GM23248 (cell line): ENCODE measurements at regions not wholly inside any gene's neighbourhood (a gene's known extent, or its start where the extent isn't known, plus 50 kb on each side); places are given as distances from the start of the nearest gene placed in this dataset.
"Not testable (repeated sequence)": the region's sequence is repeated elsewhere in the genome, so short reads cannot be mapped to it uniquely, and the experiment has no call there.

Experiments used
- DNase-seq: peaks from one replicate; pipeline ENCODE4 v3.0.0-alpha.2; 2015
- H2AFZ ChIP-seq: fragments of 200-600 bp; sonication (generic); 2 replicates; pipeline ENCODE4 v1.6.1; 2016; ENCODE audit warnings: antibody characterized with exemption
- H3F3A ChIP-seq: fragments of 200-600 bp; sonication (generic); 2 replicates; pipeline ENCODE4 v1.6.1; 2016; ENCODE audit warnings: mild to moderate bottlenecking, antibody characterized with exemption, mixed run types; ENCODE audit not compliant: insufficient read depth
- H3K27ac ChIP-seq: fragments of 200-600 bp; sonication (generic); 2 replicates; pipeline ENCODE4 v1.5.1; 2016; ENCODE audit warnings: mild to moderate bottlenecking
- H3K27me3 ChIP-seq: fragments of 200-600 bp; sonication (generic); replicated peaks from 2 replicates; pipeline ENCODE4 v1.6.1; 2016; ENCODE audit warnings: mild to moderate bottlenecking; ENCODE audit not compliant: insufficient read depth
- H3K36me3 ChIP-seq: fragments of 200-600 bp; sonication (generic); 2 replicates; pipeline ENCODE4 v1.6.1; 2016; ENCODE audit warnings: low read depth, mild to moderate bottlenecking
- H3K4me1 ChIP-seq: fragments of 200-600 bp; sonication (generic); 2 replicates; pipeline ENCODE4 v1.6.1; 2016; ENCODE audit warnings: mild to moderate bottlenecking; ENCODE audit not compliant: insufficient read depth
- H3K4me2 ChIP-seq: fragments of 200-600 bp; sonication (generic); one replicate; pipeline ENCODE4 v1.6.1; 2016; ENCODE audit warnings: mild to moderate bottlenecking; ENCODE audit not compliant: unreplicated experiment
- H3K4me3 ChIP-seq: fragments of 200-600 bp; sonication (generic); 2 replicates; pipeline ENCODE4 v1.5.1; 2016; ENCODE audit warnings: mild to moderate bottlenecking
- H3K79me2 ChIP-seq: fragments of 200-600 bp; sonication (generic); 2 replicates; pipeline ENCODE4 v1.6.1; 2016; ENCODE audit warnings: mild to moderate bottlenecking; ENCODE audit not compliant: insufficient read depth
- H3K9ac ChIP-seq: fragments of 200-600 bp; sonication (generic); 2 replicates; pipeline ENCODE4 v1.6.1; 2016; ENCODE audit warnings: mild to moderate bottlenecking
- H3K9me2 ChIP-seq: fragments of 200-600 bp; sonication (generic); 2 replicates; pipeline ENCODE4 v1.6.1; 2016; ENCODE audit warnings: mixed run types, mild to moderate bottlenecking, moderate library complexity; ENCODE audit not compliant: insufficient read depth
- H3K9me3 ChIP-seq: fragments of 200-600 bp; sonication (generic); one replicate; pipeline ENCODE4 v1.6.1; 2017; ENCODE audit warnings: low read depth
- H4K20me1 ChIP-seq: fragments of 200-600 bp; sonication (generic); 2 replicates; pipeline ENCODE4 v1.6.0; 2016; ENCODE audit not compliant: insufficient read depth
- EZH2 ChIP-seq: fragments of 200-600 bp; sonication (generic); IDR thresholded peaks from 2 replicates; pipeline ENCODE4 v1.6.1; 2018; ENCODE audit warnings: antibody characterized with exemption, mild to moderate bottlenecking; ENCODE audit not compliant: insufficient read depth, poor library complexity, severe bottlenecking
- EZH2phosphoT487 ChIP-seq: fragments of 200-600 bp; sonication (generic); IDR thresholded peaks from 2 replicates; pipeline ENCODE4 v1.6.1; 2018; ENCODE audit warnings: antibody characterized with exemption, moderate library complexity, mild to moderate bottlenecking, low read depth; ENCODE audit not compliant: insufficient read depth
- WGBS, 2 experiments: methylation state at CpG; one replicate each; pipeline ENCODE4 v1.1.6; 2015 to 2017; ENCODE audit warnings: low lambda C conversion rate in 2 of 2, low coverage in 1 of 2; ENCODE audit errors: missing lambda C conversion rate in 2 of 2; 5-methylcytosine and 5-hydroxymethylcytosine counted together
- in situ Hi-C: fragments of 300-500 bp; cut with MboI; formaldehyde crosslinking; loops from 2 replicates; pipeline ENCODE4 v1.15.0; 2020

DNA sequence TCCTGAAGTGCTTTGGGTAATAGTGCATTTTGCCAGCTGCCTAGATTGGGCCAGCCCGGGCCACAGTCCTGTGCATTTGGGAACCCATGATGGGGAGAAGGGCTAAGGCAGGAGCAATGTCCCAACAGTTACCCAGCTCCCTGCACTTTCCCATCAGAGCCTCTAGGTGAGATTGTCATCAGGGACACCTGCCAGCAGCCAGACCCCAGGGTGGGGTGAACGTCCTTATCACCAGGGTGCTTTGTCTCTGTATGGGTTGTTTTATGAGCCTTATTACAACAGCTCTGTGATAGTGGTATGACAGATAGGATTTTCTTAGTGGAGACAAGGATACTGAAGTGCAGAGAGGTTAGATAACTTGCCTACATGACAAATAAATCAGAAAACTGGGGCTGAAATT lies 365.7 kb downstream of the OSTF1 start:
- Histone ChIP-seq H3K9me2 (no peaks in the 10 kb centered on the region), H3K4me2 (no peak overlapping the region), H3K27me3 (no peaks in the 10 kb centered on the region), H3K9me3 (no peaks in the 10 kb centered on the region), H4K20me1 (no peaks in the 10 kb centered on the region), H3F3A (no peaks in the 10 kb centered on the region), H2AFZ (no peak overlapping the region), H3K36me3 (no peaks in the 10 kb centered on the region), H3K4me3 (no peak overlapping the region), H3K4me1 (no peaks in the 10 kb centered on the region), H3K9ac (no peak overlapping the region), H3K79me2 (no peaks in the 10 kb centered on the region), H3K27ac (no peak overlapping the region)
- 32 to 35% methylated on average over 2 of the region's 2 CpGs for WGBS, 2 experiments
- TF ChIP-seq EZH2phosphoT487 (no peak), EZH2 (no peak)
- in situ Hi-C loops = no loop called here
- DNase-seq = no peak

- no peaks in the 10 kb centered on the region for H3K9me3 ChIP-seq
- DNase-seq = no peak
- H3F3A ChIP-seq = no peaks in the 10 kb centered on the region
- no peaks in the 10 kb centered on the region for H3K27me3 ChIP-seq
- H3K4me1 ChIP-seq = no peaks in the 10 kb centered on the region
- no peaks in the 10 kb centered on the region for H4K20me1 ChIP-seq
- WGBS, 2 experiments = 65 to 70% methylated on average over 2 of the region's 2 CpGs
- no peaks in the 10 kb centered on the region for H3K9me2 ChIP-seq
- no peak overlapping the region for H3K4me3 ChIP-seq
- no peak overlapping the region for H2AFZ ChIP-seq
- TF ChIP-seq EZH2 = no peak
- no peak for TF ChIP-seq EZH2phosphoT487
- H3K4me2 ChIP-seq = no peak overlapping the region
- no peak overlapping the region for H3K27ac ChIP-seq
- in situ Hi-C loops = no loop called here
- H3K36me3 ChIP-seq = no peaks in the 10 kb centered on the region
- no peaks in the 10 kb centered on the region for H3K79me2 ChIP-seq
- H3K9ac ChIP-seq = no peak overlapping the region
Observed at GRCh38 chr9:75454891-75455290, 366.6 kb downstream of the OSTF1 start.

GRCh38 chr9:75455444-75455921 lies 367.2 kb downstream of the OSTF1 start:
- H3K9me3 ChIP-seq = no peaks in the 10 kb centered on the region
- WGBS, 2 experiments = 0 to 4% methylated on average over 1 of the region's 1 CpG

GRCh38 chr9:75456698-75457097 lies 368.4 kb downstream of the OSTF1 start:
- H3K4me3 ChIP-seq = no peak overlapping the region
- H3K4me2 ChIP-seq = no peak overlapping the region
- in situ Hi-C loops = no loop called here
- H3K9me2 ChIP-seq = no peaks in the 10 kb centered on the region
- H3K36me3 ChIP-seq = no peaks in the 10 kb centered on the region
- no peaks in the 10 kb centered on the region for H3K79me2 ChIP-seq
- no peak for DNase-seq
- no peaks in the 10 kb centered on the region for H3K9me3 ChIP-seq
- no peak overlapping the region for H3K27ac ChIP-seq
- no peaks in the 10 kb centered on the region for H4K20me1 ChIP-seq
- no peak overlapping the region for H2AFZ ChIP-seq
- H3K9ac ChIP-seq = no peak overlapping the region
- H3K4me1 ChIP-seq = no peaks in the 10 kb centered on the region
- no peaks in the 10 kb centered on the region for H3K27me3 ChIP-seq
- TF ChIP-seq EZH2 (no peak), EZH2phosphoT487 (no peak)
- no peaks in the 10 kb centered on the region for H3F3A ChIP-seq

More at GRCh38 chr9:75455444-75455921, 367.2 kb downstream of the OSTF1 start:
- H3K9ac ChIP-seq = no peak overlapping the region
- H3K4me2 ChIP-seq = no peak overlapping the region
- H2AFZ ChIP-seq = no peak overlapping the region
- H3K4me3 ChIP-seq = no peak overlapping the region
- H3F3A ChIP-seq = no peaks in the 10 kb centered on the region
- in situ Hi-C loops = no loop called here
- H3K27ac ChIP-seq = no peak overlapping the region
- H3K27me3 ChIP-seq = no peaks in the 10 kb centered on the region
- H3K4me1 ChIP-seq = no peaks in the 10 kb centered on the region
- no peaks in the 10 kb centered on the region for H3K36me3 ChIP-seq
- no peaks in the 10 kb centered on the region for H4K20me1 ChIP-seq
- TF ChIP-seq EZH2phosphoT487 (no peak), EZH2 (no peak)
- H3K79me2 ChIP-seq = no peaks in the 10 kb centered on the region
- DNase-seq = peak; percentile 44
- H3K9me2 ChIP-seq = no peaks in the 10 kb centered on the region

DNA sequence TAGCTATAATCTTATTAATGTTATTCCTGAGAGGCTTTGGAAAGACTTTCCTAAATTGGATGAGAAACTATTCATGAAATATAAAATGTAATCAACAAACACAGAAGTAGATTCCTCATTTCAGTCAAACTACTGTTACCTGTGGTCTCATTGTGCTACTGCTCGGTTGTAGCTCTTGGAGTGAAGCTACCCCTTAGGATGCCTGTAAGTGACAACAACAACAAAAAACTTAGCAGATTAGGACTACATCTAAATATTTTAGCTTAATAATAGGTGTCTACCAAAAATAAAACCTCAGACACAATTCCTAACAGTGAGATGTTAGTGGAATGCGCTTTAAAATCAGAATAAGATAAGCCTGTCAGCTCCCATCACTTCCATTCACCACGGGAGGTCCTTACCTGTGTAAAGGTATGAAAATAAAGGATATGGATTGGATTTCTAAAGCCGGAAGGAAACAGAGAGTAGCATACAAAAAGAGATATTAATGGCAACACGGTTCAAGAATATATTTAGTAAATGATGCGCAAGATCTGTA lies 369.2 kb downstream of the OSTF1 start:
- H3K9me2 ChIP-seq = no peaks in the 10 kb centered on the region
- H3K27me3 ChIP-seq = no peaks in the 10 kb centered on the region
- in situ Hi-C loops = no loop called here
- H3F3A ChIP-seq = no peaks in the 10 kb centered on the region
- H3K9me3 ChIP-seq = no peaks in the 10 kb centered on the region
- H3K27ac ChIP-seq = no peak overlapping the region
- no peak overlapping the region for H2AFZ ChIP-seq
- WGBS, 2 experiments = 52% methylated on average over 6 of the region's 6 CpGs
- no peaks in the 10 kb centered on the region for H3K79me2 ChIP-seq
- no peaks in the 10 kb centered on the region for H3K36me3 ChIP-seq
- H3K9ac ChIP-seq = no peak overlapping the region
- no peak overlapping the region for H3K4me3 ChIP-seq
- no peak overlapping the region for H3K4me2 ChIP-seq
- TF ChIP-seq EZH2 (no peak), EZH2phosphoT487 (no peak)
- no peaks in the 10 kb centered on the region for H3K4me1 ChIP-seq
- H4K20me1 ChIP-seq = no peaks in the 10 kb centered on the region
- no peak for DNase-seq

- H3K27ac ChIP-seq, H3K4me2 ChIP-seq, H3K9ac ChIP-seq, H3K36me3 ChIP-seq, H3K79me2 ChIP-seq, H2AFZ ChIP-seq, in situ Hi-C loops, H3K27me3 ChIP-seq, H3K4me1 ChIP-seq, DNase-seq, H3K9me2 ChIP-seq, H3K9me3 ChIP-seq, H3F3A ChIP-seq, H3K4me3 ChIP-seq, H4K20me1 ChIP-seq: not testable (repeated sequence)
- 39 to 41% methylated on average over 4 of the region's 4 CpGs for WGBS, 2 experiments
Observed at GRCh38 chr9:75459311-75459710, 371.0 kb downstream of the OSTF1 start.
